Esophagus squamous epithelium (tissue), 5 donors: ENCODE measurements at regions not wholly inside any gene's neighbourhood (a gene's known extent, or its start where the extent isn't known, plus 50 kb on each side); places are given as distances from the start of the nearest gene placed in this dataset.

ENCODE experiments used
- DNase-seq: peaks from one replicate; lab custom pipeline; 2025; lab: John Stamatoyannopoulos, UW
- H3K27ac ChIP-seq, 4 donors: fragments of 200-600 bp; sonication (generic); one replicate each; pipeline ENCODE4 v1.5.1; 2016 to 2019; ENCODE audit warnings: mild to moderate bottlenecking in 1 of 4
- H3K27me3 ChIP-seq, 4 donors: fragments of 200-600 bp; sonication (generic); 1 replicate in 3 of 4; 2 replicates in 1 of 4; pipeline versions ENCODE4 v1.5.1 to v1.6.0; 2017 to 2021; ENCODE audit warnings: antibody characterized with exemption in 1 of 4
- H3K36me3 ChIP-seq, 3 donors: fragments of 200-600 bp; sonication (generic); one replicate each; pipeline ENCODE4 v1.5.1; 2016 to 2019
- H3K4me1 ChIP-seq, 3 donors: fragments of 200-600 bp; sonication (generic); one replicate each; pipeline ENCODE4 v1.5.1; 2017 to 2019
- H3K4me3 ChIP-seq, 4 donors: fragments of 200-600 bp; sonication (generic); 1 replicate in 3 of 4; 2 replicates in 1 of 4; pipeline ENCODE4 v1.5.1; 2016 to 2019; ENCODE audit warnings: mild to moderate bottlenecking in 2 of 4, moderate library complexity in 1 of 4
- H3K9me3 ChIP-seq, 3 donors: fragments of 200-600 bp; sonication (generic); one replicate each; pipeline ENCODE4 v1.5.1; 2016 to 2019
- POLR2A ChIP-seq, 4 donors: fragments of 450-650 bp; IDR thresholded peaks; one replicate each; pipeline ENCODE4 v1.6.1; 2017; ENCODE audit warnings: antibody characterized with exemption in 4 of 4, mild to moderate bottlenecking in 4 of 4, moderate library complexity in 3 of 4
- WGBS, 2 donors: methylation state at CpG; one replicate each; pipeline ENCODE4 v1.1.5; 2018; 5-methylcytosine and 5-hydroxymethylcytosine counted together
- intact Hi-C: fragments of 100-400 bp; cut with DNase I; formaldehyde crosslinking; loops from one replicate; pipeline ENCODE4 v1.15.0; 2022
- TF ChIP-seq, protein P1 (sequence below), 6 experiments: fragments of 450-650 bp in 4 of 6; fragments of 200-600 bp in 2 of 6; sonication (generic) in 2 of 6; IDR thresholded peaks; one replicate each; pipeline ENCODE4 v1.5.1; 2016 to 2019; ENCODE audit warnings: antibody characterized with exemption in 6 of 6, mild to moderate bottlenecking in 4 of 6, moderate library complexity in 4 of 6
- donor health status: DM: yes; HTN: yes; CAD: no.

DNA sequence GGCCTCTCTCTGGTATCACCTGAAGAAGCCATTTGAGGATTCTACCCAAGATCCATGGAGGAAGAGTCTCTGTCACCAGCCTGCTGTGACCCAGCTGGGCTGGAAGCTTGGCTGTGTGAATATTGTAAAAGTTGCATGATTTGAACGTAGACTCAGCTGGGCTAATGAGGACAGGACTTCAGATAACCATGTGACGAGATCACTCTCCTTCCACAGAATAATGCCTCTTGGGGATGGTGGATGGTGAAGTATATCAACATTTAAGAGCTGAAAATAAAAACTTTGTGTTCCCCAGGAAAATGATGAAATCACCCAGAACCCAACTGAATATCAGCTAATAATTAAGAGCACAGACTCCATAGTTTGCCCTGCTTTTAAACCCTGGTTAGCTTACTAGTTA, 427.9 kb downstream of the CD83 start:
- 79 to 93% methylated on average over 1 to 2 of the region's 2 CpGs for WGBS, 2 donors
- intact Hi-C loops = no loop called here
- Histone ChIP-seq H3K36me3 (no peaks in the 10 kb centered on the region), H3K27me3 (no peaks in the 10 kb centered on the region), H3K27ac (no peak overlapping the region), H3K4me3 (no peak overlapping the region), H3K4me1 (no peaks in the 10 kb centered on the region), H3K9me3 (no peaks in the 10 kb centered on the region)
- DNase-seq = no peak
- TF ChIP-seq, protein P1, sequence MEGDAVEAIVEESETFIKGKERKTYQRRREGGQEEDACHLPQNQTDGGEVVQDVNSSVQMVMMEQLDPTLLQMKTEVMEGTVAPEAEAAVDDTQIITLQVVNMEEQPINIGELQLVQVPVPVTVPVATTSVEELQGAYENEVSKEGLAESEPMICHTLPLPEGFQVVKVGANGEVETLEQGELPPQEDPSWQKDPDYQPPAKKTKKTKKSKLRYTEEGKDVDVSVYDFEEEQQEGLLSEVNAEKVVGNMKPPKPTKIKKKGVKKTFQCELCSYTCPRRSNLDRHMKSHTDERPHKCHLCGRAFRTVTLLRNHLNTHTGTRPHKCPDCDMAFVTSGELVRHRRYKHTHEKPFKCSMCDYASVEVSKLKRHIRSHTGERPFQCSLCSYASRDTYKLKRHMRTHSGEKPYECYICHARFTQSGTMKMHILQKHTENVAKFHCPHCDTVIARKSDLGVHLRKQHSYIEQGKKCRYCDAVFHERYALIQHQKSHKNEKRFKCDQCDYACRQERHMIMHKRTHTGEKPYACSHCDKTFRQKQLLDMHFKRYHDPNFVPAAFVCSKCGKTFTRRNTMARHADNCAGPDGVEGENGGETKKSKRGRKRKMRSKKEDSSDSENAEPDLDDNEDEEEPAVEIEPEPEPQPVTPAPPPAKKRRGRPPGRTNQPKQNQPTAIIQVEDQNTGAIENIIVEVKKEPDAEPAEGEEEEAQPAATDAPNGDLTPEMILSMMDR (IDR thresholded peaks at IDR 0.05) = no peak

DNA sequence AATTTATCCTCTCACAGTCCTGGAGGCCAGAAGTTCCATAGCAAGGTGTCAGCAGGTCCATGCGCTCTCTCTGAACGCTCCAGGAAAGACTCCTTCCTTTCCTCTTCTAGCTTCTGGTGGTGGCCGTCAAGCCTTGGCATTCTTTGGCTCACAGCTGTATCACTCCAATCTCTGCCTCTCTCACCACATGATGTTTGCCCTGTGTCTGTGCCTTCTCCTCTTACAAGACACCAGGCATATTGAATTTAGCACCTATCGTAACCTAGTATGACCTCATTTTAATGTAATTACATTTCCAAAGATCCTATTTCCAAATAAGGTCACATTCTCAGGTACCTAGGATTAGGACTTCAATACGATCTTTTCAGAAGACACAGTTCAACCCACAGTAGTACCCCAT, 428.5 kb downstream of the CD83 start:
- Histone ChIP-seq H3K27me3 (no peaks in the 10 kb centered on the region), H3K4me3 (no peak overlapping the region), H3K36me3 (no peaks in the 10 kb centered on the region), H3K27ac (no peak overlapping the region), H3K9me3 (no peaks in the 10 kb centered on the region), H3K4me1 (no peaks in the 10 kb centered on the region)
- no peak for TF ChIP-seq POLR2A (IDR thresholded peaks at IDR 0.05)
- TF ChIP-seq, protein P1 (IDR thresholded peaks at IDR 0.05) = no peak
- intact Hi-C loops = no loop called here
- WGBS, 2 donors = 91 to 98% methylated on average over 5 of the region's 5 CpGs
- DNase-seq = no peak

GRCh38 chr6:14547284-14547998, 429.9 kb downstream of the CD83 start:
- intact Hi-C loops = no loop called here
- WGBS, 2 donors = 53 to 83% methylated on average over 6 of the region's 6 CpGs
- Histone ChIP-seq H3K27ac (no peak overlapping the region), H3K27me3 (no peaks in the 10 kb centered on the region), H3K4me1 (no peaks in the 10 kb centered on the region), H3K4me3 (no peak overlapping the region), H3K9me3 (no peaks in the 10 kb centered on the region), H3K36me3 (no peaks in the 10 kb centered on the region)
- no peak for TF ChIP-seq POLR2A (IDR thresholded peaks at IDR 0.05)
- TF ChIP-seq, protein P1 (IDR thresholded peaks at IDR 0.05) = no peak
- DNase-seq = no peak

DNA sequence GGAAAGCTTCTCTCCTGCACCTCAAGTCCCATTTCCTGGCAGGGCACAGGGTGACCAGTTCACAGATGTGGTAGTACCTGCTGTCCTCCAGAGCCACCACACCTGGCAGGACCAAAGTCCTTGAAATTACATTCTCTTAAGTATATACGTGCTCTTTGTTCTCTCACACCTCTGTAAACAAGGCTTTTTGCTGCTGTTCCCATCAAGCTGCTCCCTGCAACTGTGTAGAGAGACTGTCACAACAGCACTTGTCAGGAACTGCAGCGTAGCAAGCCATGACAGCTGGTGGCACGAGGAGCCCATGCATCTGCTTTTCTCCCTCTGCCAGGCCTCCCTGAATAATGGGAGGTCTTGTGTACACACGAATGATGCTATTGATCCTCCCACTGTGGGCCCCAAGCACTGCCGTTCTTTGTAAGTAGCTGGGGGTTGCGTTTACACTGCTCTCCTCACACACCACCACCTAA, 431.8 kb downstream of the CD83 start:
- intact Hi-C loops = no loop called here
- Histone ChIP-seq H3K36me3 (no peaks in the 10 kb centered on the region), H3K9me3 (no peaks in the 10 kb centered on the region), H3K27ac (no peak overlapping the region), H3K27me3 (no peaks in the 10 kb centered on the region), H3K4me3 (no peak overlapping the region), H3K4me1 (no peaks in the 10 kb centered on the region)
- DNase-seq = no peak
- 69 to 75% methylated on average over 6 of the region's 6 CpGs for WGBS, 2 donors
- TF ChIP-seq, protein P1 (IDR thresholded peaks at IDR 0.05) = no peak

GRCh38 chr6:14549871-14550270, 432.3 kb downstream of the CD83 start:
- H3K27me3 ChIP-seq = no peaks in the 10 kb centered on the region
- intact Hi-C loops = no loop called here
- H3K27ac ChIP-seq = no peak overlapping the region
- no peak for TF ChIP-seq POLR2A (IDR thresholded peaks at IDR 0.05)
- TF ChIP-seq, protein P1 (IDR thresholded peaks at IDR 0.05) = no peak
- no peaks in the 10 kb centered on the region for H3K36me3 ChIP-seq
- 90 to 96% methylated on average over 3 of the region's 3 CpGs for WGBS, 2 donors
- H3K9me3 ChIP-seq = no peaks in the 10 kb centered on the region
- H3K4me3 ChIP-seq = no peak overlapping the region
- DNase-seq = no peak
- no peaks in the 10 kb centered on the region for H3K4me1 ChIP-seq
